HG02588 (cell line): ENCODE measurements at regions not wholly inside any gene's neighbourhood (a gene's known extent, or its start where the extent isn't known, plus 50 kb on each side); places are given as distances from the start of the nearest gene placed in this dataset.

Experiments
- ATAC-seq: cut with Tn5 transposase; IDR thresholded peaks from one replicate; pipeline ENCODE4 v1.9.1; 2021; ENCODE audit warnings: mild to moderate bottlenecking, moderate library complexity; ENCODE audit not compliant: unreplicated experiment

DNA sequence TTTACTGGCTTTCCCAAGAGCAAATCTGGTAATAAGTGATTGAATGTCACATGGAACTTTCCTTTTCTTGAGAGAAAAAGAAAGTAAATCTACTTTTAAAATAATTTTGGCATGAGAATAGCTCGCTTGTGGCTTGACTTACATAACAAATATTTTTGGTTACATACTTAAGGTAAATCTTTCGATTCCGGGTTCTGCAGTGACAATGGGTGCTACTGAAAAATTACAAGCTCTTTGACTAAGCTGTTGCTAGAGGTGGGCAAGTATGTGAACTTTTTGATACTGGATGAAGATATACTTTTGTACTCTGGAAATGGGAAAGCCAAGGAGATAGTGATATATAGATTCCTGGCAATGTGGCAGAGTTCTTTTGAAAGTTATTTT lies 51.9 kb upstream of the OTOL1 start:
- ATAC-seq: no peak

DNA sequence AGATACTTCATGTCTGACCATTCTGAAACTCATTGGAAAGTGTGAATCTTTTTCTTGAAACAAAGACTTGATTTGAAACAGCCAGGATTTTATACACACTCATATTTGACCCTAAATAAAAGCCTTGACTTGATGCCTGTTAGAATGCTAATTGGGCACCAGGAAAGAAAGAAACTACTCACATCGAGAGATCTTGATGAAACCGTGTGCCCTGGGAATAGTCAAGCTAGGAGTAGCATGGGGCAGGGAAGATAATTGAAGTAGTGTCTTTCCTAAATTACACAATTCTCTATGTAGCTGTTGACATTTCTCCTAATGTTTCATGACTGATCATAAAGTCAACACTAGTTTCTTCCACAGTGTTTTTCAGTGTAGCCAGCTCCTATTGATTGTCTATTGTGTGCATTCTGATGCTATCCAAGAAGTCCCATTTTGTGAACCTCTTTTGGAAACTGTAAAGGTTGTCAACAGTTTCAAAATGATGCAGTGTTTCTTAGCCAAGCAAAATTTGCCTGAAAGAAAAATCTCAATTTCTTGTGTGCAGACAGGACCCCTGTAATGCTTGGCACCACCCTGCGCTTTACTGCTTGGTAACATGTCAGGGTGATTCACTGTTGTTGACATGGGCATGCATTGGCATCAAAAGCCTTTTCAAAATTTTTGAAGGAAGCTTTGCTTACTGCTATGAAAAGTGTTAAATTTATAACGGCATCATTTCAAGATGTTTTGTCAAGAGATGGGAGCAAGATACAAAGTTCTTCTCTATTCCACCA lies 52.5 kb upstream of the OTOL1 start:
- ATAC-seq: no peak

DNA sequence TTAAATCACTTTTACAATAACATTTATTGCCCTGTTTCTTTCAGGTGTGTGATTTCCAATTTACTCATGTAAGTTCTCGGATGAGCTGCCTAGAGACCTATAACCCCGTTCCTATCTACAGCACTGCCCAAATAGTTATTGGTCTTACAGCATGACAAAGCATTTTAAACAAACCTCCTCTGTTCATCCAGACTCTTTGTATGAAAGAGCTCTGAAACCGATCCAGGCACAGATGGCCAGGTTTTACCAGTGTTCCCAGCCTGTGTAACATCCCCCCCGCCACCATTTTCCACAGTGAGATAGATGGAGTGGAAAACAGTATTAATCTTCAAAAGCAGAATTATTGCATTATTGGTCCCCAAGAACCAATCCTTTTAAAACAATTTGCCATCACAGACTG lies 59.0 kb upstream of the SPTSSB start:
- no peak for ATAC-seq

DNA sequence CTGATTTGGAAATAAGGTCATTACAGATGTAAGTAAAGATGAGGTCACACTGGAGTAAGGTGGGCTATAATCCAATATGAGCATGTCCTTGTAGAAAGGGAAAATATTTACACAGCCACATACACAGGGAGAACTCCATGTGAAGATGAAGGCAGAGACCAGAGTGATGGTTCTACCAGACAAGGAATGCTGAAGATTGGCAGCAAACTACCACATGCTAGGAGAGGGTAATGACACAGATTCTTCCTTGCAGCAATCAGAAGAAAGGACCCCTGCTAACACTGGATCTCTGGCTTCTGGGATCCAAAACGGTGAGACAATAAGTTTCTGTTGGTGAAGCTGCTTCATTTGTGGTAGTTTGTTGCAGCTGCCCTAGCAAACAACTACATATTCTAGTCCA lies 56.0 kb upstream of the SPTSSB start:
- ATAC-seq: no peak

DNA sequence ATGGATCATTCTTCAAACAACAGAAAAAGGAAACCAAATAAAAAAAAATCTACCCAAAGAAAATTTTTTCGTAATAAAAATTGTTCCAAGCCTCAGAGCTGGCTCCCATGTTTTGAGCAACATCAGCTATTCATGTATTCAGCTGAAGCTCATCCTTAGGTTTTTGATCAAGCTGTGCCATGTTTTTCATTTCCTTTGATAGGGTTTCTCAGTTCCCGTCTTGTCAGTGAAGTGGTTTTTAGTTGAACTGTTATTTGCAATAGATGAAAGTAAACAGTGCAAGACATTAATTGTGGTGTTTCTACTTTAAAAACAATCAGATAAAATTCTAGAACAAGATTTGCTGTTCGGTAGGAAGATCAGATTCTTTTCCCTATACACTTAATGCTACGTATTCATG lies 55.4 kb upstream of the SPTSSB start:
- ATAC-seq: no peak

DNA sequence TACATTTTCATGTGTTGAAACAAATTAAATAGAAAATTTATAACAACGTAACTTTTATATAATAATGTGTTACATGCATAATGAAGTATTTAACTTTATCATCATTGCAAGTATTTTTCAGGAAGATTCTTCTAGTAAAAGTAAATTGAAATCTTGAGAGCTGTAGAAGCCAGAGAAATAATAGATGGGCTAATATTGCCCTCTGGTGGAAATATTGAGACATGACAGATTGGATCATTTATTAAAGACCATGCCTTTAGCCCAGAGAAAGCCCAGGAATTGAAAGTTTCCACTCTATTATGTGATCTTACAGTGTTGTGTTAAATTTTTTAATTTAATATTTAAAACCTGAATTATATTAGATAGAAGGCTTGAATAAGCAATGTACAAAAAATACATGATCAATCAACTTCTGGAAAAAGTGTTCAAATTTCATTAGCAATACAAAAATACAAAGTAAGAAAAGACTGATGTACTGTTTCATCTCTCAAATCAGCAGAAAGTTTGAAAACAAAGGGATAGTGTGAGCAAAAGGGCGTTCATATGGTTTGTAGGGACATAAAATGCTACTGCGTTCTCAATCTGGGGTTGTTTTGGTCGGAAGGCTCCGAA lies 52.7 kb upstream of the SPTSSB start:
- peak; percentile 62 for ATAC-seq

DNA sequence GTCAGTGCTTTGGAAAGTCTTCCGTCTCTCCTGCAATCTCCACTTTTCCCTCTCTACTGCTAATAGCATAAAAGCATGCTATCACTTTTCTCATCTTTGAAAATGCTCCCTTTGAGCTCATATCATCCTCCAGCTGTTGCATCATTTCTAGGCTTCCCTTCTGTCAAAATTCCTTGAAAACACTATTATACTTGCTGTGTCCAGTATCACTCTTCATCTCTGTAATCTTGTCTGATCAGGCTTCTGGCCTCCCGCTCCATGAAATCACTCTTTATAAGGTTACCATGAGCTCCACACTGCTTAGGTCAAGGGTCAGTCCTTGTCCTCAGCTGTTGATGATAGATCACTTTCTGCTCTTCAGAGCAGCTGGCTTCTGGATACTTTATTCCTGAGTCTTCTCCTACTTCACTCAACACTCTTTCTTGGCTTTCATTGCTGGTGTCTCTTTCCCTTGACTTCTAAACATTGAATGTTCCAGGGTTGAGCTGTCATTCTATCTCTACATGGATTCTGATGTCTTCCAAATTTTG lies 50.9 kb upstream of the SPTSSB start:
- no peak for ATAC-seq
